ENCODE measurements at regions not wholly inside any gene's neighbourhood (a gene's known extent, or its start where the extent isn't known, plus 50 kb on each side); places are given as distances from the start of the nearest gene placed in this dataset.

- no peak overlapping the region for H4K8ac ChIP-seq (ENCODE audit: low read depth in 2 of 2, low read length in 2 of 2)
- POLR2A ChIA-PET (ENCODE audit: unreplicated experiment): no interaction called here
- no peak overlapping the region for H2BK120ac ChIP-seq (ENCODE audit: low read depth, low read length)
- no peak overlapping the region for H3K14ac ChIP-seq (replicated peaks; ENCODE audit: low read depth, low read length)
- no peak overlapping the region for H3K4me2 ChIP-seq (ENCODE audit: low read depth, low read length)
- in situ Hi-C loops (cut with MboI; ENCODE audit: low sequenced_read_pairs) (no loop called here), intact Hi-C loops (cut with micrococcal nuclease) (no loop called here), dilution Hi-C loops (cut with HindIII; ENCODE audit: low sequenced_read_pairs, unreplicated experiment) (no loop called here)
- H2AK5ac ChIP-seq (ENCODE audit: low read depth, low read length): no peak overlapping the region
- H3K23ac ChIP-seq (ENCODE audit: low read depth, low read length): no peak overlapping the region
- H2BK20ac ChIP-seq (ENCODE audit: low read depth, low read length): no peak overlapping the region
- H3K9me1 ChIP-seq (ENCODE audit: insufficient read depth, low read length): no peaks in the 10 kb centered on the region
- peaks cover 20% of the 10 kb centered on the region for H3K9me3 ChIP-seq (ENCODE audit: control insufficient read depth, insufficient read depth, low read length)
- 17% methylated on average over 1 of the region's 3 CpGs; no CpG with 5 or more reads in 1 of the 2 experiments for WGBS, 2 experiments (ENCODE audit: extremely low coverage in 2 of 2, insufficient read length in 1 of 2)
- no peak overlapping the region for H4K91ac ChIP-seq (ENCODE audit: insufficient read depth, low read depth, low read length)
- TF ChIP-seq MAFK (IDR thresholded peaks at IDR 0.05; ENCODE audit: low read depth, low read length) (no peak), USF2 (IDR thresholded peaks at IDR 0.05; ENCODE audit: low read depth, low read length) (no peak), RAD21 (IDR thresholded peaks at IDR 0.05; ENCODE audit: low read length) (no peak), CHD1 (IDR thresholded peaks at IDR 0.05; ENCODE audit: low read depth, low read length) (no peak), ELK1 (IDR thresholded peaks at IDR 0.05; ENCODE audit: borderline replicate concordance, low read depth, low read length) (no peak), RFX5 (IDR thresholded peaks at IDR 0.05; ENCODE audit: low read depth, low read length) (no peak), POLR2A (IDR thresholded peaks at IDR 0.05; ENCODE audit: low read depth, low read length) (no peak), MXI1 (IDR thresholded peaks at IDR 0.05; ENCODE audit: borderline replicate concordance, low read depth, low read length) (no peak), BHLHE40 (IDR thresholded peaks at IDR 0.05; ENCODE audit: low read depth, low read length) (no peak), MAZ (IDR thresholded peaks at IDR 0.05; ENCODE audit: borderline replicate concordance, low read depth, low read length) (no peak), FOS (IDR thresholded peaks at IDR 0.05; ENCODE audit: low read depth, low read length) (no peak), NFE2L2 (IDR thresholded peaks at IDR 0.05; ENCODE audit: low read depth, low read length) (no peak), SMC3 (IDR thresholded peaks at IDR 0.05; ENCODE audit: low read depth, low read length) (no peak), RCOR1 (IDR thresholded peaks at IDR 0.05; ENCODE audit: insufficient replicate concordance, low read length) (no peak), CTCF (conservative IDR thresholded peaks at IDR 0.05; ENCODE audit: low read depth, low read length) (no peak), CEBPB (IDR thresholded peaks at IDR 0.05; ENCODE audit: low read depth, low read length) (no peak)
- no peak overlapping the region for H2AK9ac ChIP-seq (replicated peaks; ENCODE audit: low read depth, low read length, poor library complexity)
- no peaks in the 10 kb centered on the region for H3K36me3 ChIP-seq (ENCODE audit: control insufficient read depth, insufficient read depth, low read length)
- H2BK5ac ChIP-seq (ENCODE audit: low read depth, low read length, poor library complexity, severe bottlenecking): no peak overlapping the region
- CTCF ChIA-PET: no interaction called here
- no peak overlapping the region for H3K4ac ChIP-seq (ENCODE audit: low read depth, low read length)
- H4K5ac ChIP-seq (ENCODE audit: low read depth, low read length): no peak overlapping the region
- H2AFZ ChIP-seq (replicated peaks; ENCODE audit: low read length, poor library complexity): no peak overlapping the region
- no peaks in the 10 kb centered on the region for H4K20me1 ChIP-seq (ENCODE audit: insufficient read depth, low read length)
- ATAC-seq (ENCODE audit: low read depth) (no peak), DNase-seq (no peak)
- H3K56ac ChIP-seq (ENCODE audit: extremely low read depth, insufficient read depth, low read length): no peak overlapping the region
- no peaks in the 10 kb centered on the region for H3K4me1 ChIP-seq (ENCODE audit: control insufficient read depth, insufficient read depth, low read length)
- BruUV-seq (replicated peaks): no TSS peak
- no peaks in the 10 kb centered on the region for H3K27me3 ChIP-seq (ENCODE audit: control insufficient read depth, insufficient read depth, low read length)
- H2BK15ac ChIP-seq (ENCODE audit: low read depth, low read length): no peak overlapping the region
- H3K4me3 ChIP-seq (ENCODE audit: insufficient read depth, low read depth, low read length): no peak overlapping the region
- no peak overlapping the region for H3K27ac ChIP-seq (ENCODE audit: insufficient read depth, low read length)
- H3K18ac ChIP-seq (ENCODE audit: low read depth, low read length): no peak overlapping the region
- no peaks in the 10 kb centered on the region for H3K79me1 ChIP-seq (ENCODE audit: low read depth in 1 of 2, low read length in 2 of 2)
- H3K9ac ChIP-seq (ENCODE audit: low read depth, low read length): no peak overlapping the region
Observed at GRCh38 chr2:2550856-2551255, 219.8 kb upstream of the MYT1L start.
